ENCODE measurements at regions not wholly inside any gene's neighbourhood (a gene's known extent, or its start where the extent isn't known, plus 50 kb on each side); places are given as distances from the start of the nearest gene placed in this dataset.
"Not testable (repeated sequence)": the region's sequence is repeated elsewhere in the genome, so short reads cannot be mapped to it uniquely, and the experiment has no call there.

GRCh38 chr15:62491642-62492041 lies 326.6 kb upstream of the C2CD4B start:
- FAIRE-seq (no peak), DNase-seq (ENCODE audit: insufficient read length, low spot score) (no peak)

GRCh38 chr15:62492900-62493299 lies 327.8 kb upstream of the C2CD4B start:
- no peak for DNase-seq (ENCODE audit: insufficient read length, low spot score)
- FAIRE-seq: no peak

- FAIRE-seq (no peak), DNase-seq (ENCODE audit: insufficient read length, low spot score) (no peak)
Observed at GRCh38 chr15:62494197-62494596, 329.1 kb upstream of the C2CD4B start.

- FAIRE-seq (no peak), DNase-seq (ENCODE audit: insufficient read length, low spot score) (no peak)
Observed at GRCh38 chr15:62495670-62496614, 330.9 kb upstream of the C2CD4B start.

- FAIRE-seq (no peak), DNase-seq (ENCODE audit: insufficient read length, low spot score) (no peak)
Observed at GRCh38 chr15:62497356-62497755, 332.3 kb upstream of the C2CD4B start.

- DNase-seq (ENCODE audit: insufficient read length, low spot score) (no peak), FAIRE-seq (no peak)
Observed at GRCh38 chr15:62498278-62498677, 333.2 kb upstream of the C2CD4B start.

- DNase-seq (ENCODE audit: insufficient read length, low spot score): no peak
- FAIRE-seq: no peak
Observed at GRCh38 chr15:62498712-62499111, 333.6 kb upstream of the C2CD4B start.

- DNase-seq (ENCODE audit: insufficient read length, low spot score) (no peak), FAIRE-seq (no peak)
Observed at GRCh38 chr15:62500325-62500724, 335.2 kb upstream of the C2CD4B start.

- DNase-seq (ENCODE audit: insufficient read length, low spot score): no peak
Observed at GRCh38 chr15:62502451-62502850, 337.4 kb upstream of the C2CD4B start.

GRCh38 chr15:62503451-62503850 lies 338.4 kb upstream of the C2CD4B start:
- DNase-seq (ENCODE audit: insufficient read length, low spot score) (no peak), FAIRE-seq (no peak)

More at GRCh38 chr15:62502451-62502850, 337.4 kb upstream of the C2CD4B start:
- no peak for FAIRE-seq

- FAIRE-seq (no peak), DNase-seq (ENCODE audit: insufficient read length, low spot score) (no peak)
Observed at GRCh38 chr15:62505762-62506161, 340.7 kb upstream of the C2CD4B start.

- FAIRE-seq (no peak), DNase-seq (ENCODE audit: insufficient read length, low spot score) (no peak)
Observed at GRCh38 chr15:62506217-62506805, 341.2 kb upstream of the C2CD4B start.

GRCh38 chr15:62509395-62509958 lies 344.4 kb upstream of the C2CD4B start:
- DNase-seq (ENCODE audit: insufficient read length, low spot score): no peak
- no peak for FAIRE-seq

- DNase-seq (ENCODE audit: insufficient read length, low spot score) (no peak), FAIRE-seq (no peak)
Observed at GRCh38 chr15:62510791-62511190, 345.7 kb upstream of the C2CD4B start.

- DNase-seq (ENCODE audit: insufficient read length, low spot score) (no peak), FAIRE-seq (no peak)
Observed at GRCh38 chr15:62512904-62513303, 347.8 kb upstream of the C2CD4B start.

GRCh38 chr15:62513893-62514292 lies 348.8 kb upstream of the C2CD4B start:
- FAIRE-seq: no peak
- DNase-seq (ENCODE audit: insufficient read length, low spot score): no peak

- FAIRE-seq (no peak), DNase-seq (ENCODE audit: insufficient read length, low spot score) (no peak)
Observed at GRCh38 chr15:62515696-62516395, 350.8 kb upstream of the C2CD4B start.

GRCh38 chr15:62517541-62517940 lies 352.5 kb upstream of the C2CD4B start:
- FAIRE-seq (no peak), DNase-seq (ENCODE audit: insufficient read length, low spot score) (no peak)

GRCh38 chr15:62518666-62519065 lies 353.6 kb upstream of the C2CD4B start:
- not testable (repeated sequence) for DNase-seq (ENCODE audit: insufficient read length, low spot score); FAIRE-seq

- FAIRE-seq: no peak
Observed at GRCh38 chr15:62519900-62520299, 354.8 kb upstream of the C2CD4B start.

GRCh38 chr15:62520887-62521286 lies 355.8 kb upstream of the C2CD4B start:
- no peak for FAIRE-seq

More at GRCh38 chr15:62519900-62520299, 354.8 kb upstream of the C2CD4B start:
- no peak for DNase-seq (ENCODE audit: insufficient read length, low spot score)

More at GRCh38 chr15:62520887-62521286, 355.8 kb upstream of the C2CD4B start:
- no peak for DNase-seq (ENCODE audit: insufficient read length, low spot score)

Data from GM19239 (cell line).